ENCODE measurements at regions not wholly inside any gene's neighbourhood (a gene's known extent, or its start where the extent isn't known, plus 50 kb on each side); places are given as distances from the start of the nearest gene placed in this dataset.

GRCh38 chr1:243980471-243980870, 70.6 kb upstream of the ZBTB18 start:
- peaks cover 9% of the 10 kb centered on the region for H3K4me1 ChIP-seq (ENCODE audit: insufficient read depth, low read length)
- DNase-seq (ENCODE audit: insufficient read length, low spot score, missing footprints): no peak
- no peak overlapping the region for H2AFZ ChIP-seq (ENCODE audit: low read length)
- H3K36me3 ChIP-seq (ENCODE audit: insufficient read depth, low read length): no peaks in the 10 kb centered on the region
- H3K27me3 ChIP-seq (ENCODE audit: insufficient read depth, low read length): peaks cover 9% of the 10 kb centered on the region
- H3K79me2 ChIP-seq (ENCODE audit: insufficient read depth, low read length): no peaks in the 10 kb centered on the region
- no peaks in the 10 kb centered on the region for H4K20me1 ChIP-seq (ENCODE audit: insufficient read depth, low read length)
- H3K27ac ChIP-seq (ENCODE audit: low read depth, low read length): no peak overlapping the region
- no peaks in the 10 kb centered on the region for H3K9me3 ChIP-seq (ENCODE audit: low read depth, low read length)
- H3K4me3 ChIP-seq (ENCODE audit: insufficient read depth, low read length): no peak overlapping the region
- TF ChIP-seq CTCF (IDR thresholded peaks at IDR 0.05; ENCODE audit: extremely low read depth, low read depth, low read length): no peak
- no peak overlapping the region for H3K4me2 ChIP-seq (ENCODE audit: insufficient read depth, low read length)

- no peak for DNase-seq (ENCODE audit: insufficient read length, low spot score, missing footprints)
- TF ChIP-seq CTCF (IDR thresholded peaks at IDR 0.05; ENCODE audit: extremely low read depth, low read depth, low read length): no peak
- H2AFZ ChIP-seq (ENCODE audit: low read length): no peak overlapping the region
- H4K20me1 ChIP-seq (ENCODE audit: insufficient read depth, low read length): no peaks in the 10 kb centered on the region
- H3K4me2 ChIP-seq (ENCODE audit: insufficient read depth, low read length): no peak overlapping the region
- H3K36me3 ChIP-seq (ENCODE audit: insufficient read depth, low read length): no peaks in the 10 kb centered on the region
- peaks cover 9% of the 10 kb centered on the region for H3K27me3 ChIP-seq (ENCODE audit: insufficient read depth, low read length)
- H3K4me1 ChIP-seq (ENCODE audit: insufficient read depth, low read length): peaks cover 9% of the 10 kb centered on the region
- no peaks in the 10 kb centered on the region for H3K9me3 ChIP-seq (ENCODE audit: low read depth, low read length)
- H3K4me3 ChIP-seq (ENCODE audit: insufficient read depth, low read length): no peak overlapping the region
- H3K27ac ChIP-seq (ENCODE audit: low read depth, low read length): no peak overlapping the region
- no peaks in the 10 kb centered on the region for H3K79me2 ChIP-seq (ENCODE audit: insufficient read depth, low read length)
These were observed 71.0 kb upstream of the ZBTB18 start for GRCh38 chr1:243980071-243980470.

GRCh38 chr1:243979396-243979795, 71.7 kb upstream of the ZBTB18 start:
- H3K36me3 ChIP-seq (ENCODE audit: insufficient read depth, low read length): no peaks in the 10 kb centered on the region
- no peak overlapping the region for H3K4me2 ChIP-seq (ENCODE audit: insufficient read depth, low read length)
- no peaks in the 10 kb centered on the region for H4K20me1 ChIP-seq (ENCODE audit: insufficient read depth, low read length)
- no peaks in the 10 kb centered on the region for H3K79me2 ChIP-seq (ENCODE audit: insufficient read depth, low read length)
- no peak for TF ChIP-seq CTCF (IDR thresholded peaks at IDR 0.05; ENCODE audit: extremely low read depth, low read depth, low read length)
- DNase-seq (ENCODE audit: insufficient read length, low spot score, missing footprints): no peak
- no peak overlapping the region for H3K4me3 ChIP-seq (ENCODE audit: insufficient read depth, low read length)
- H3K27me3 ChIP-seq (ENCODE audit: insufficient read depth, low read length): peaks cover 9% of the 10 kb centered on the region
- peaks cover 9% of the 10 kb centered on the region for H3K4me1 ChIP-seq (ENCODE audit: insufficient read depth, low read length)
- H3K27ac ChIP-seq (ENCODE audit: low read depth, low read length): no peak overlapping the region
- H2AFZ ChIP-seq (ENCODE audit: low read length): no peak overlapping the region
- no peaks in the 10 kb centered on the region for H3K9me3 ChIP-seq (ENCODE audit: low read depth, low read length)

- no peaks in the 10 kb centered on the region for H4K20me1 ChIP-seq (ENCODE audit: insufficient read depth, low read length)
- H3K27ac ChIP-seq (ENCODE audit: low read depth, low read length): no peak overlapping the region
- H3K36me3 ChIP-seq (ENCODE audit: insufficient read depth, low read length): no peaks in the 10 kb centered on the region
- TF ChIP-seq CTCF (IDR thresholded peaks at IDR 0.05; ENCODE audit: extremely low read depth, low read depth, low read length): no peak
- no peak overlapping the region for H2AFZ ChIP-seq (ENCODE audit: low read length)
- H3K4me2 ChIP-seq (ENCODE audit: insufficient read depth, low read length): peak overlapping the region; percentile 45
- H3K4me3 ChIP-seq (ENCODE audit: insufficient read depth, low read length): no peak overlapping the region
- no peaks in the 10 kb centered on the region for H3K79me2 ChIP-seq (ENCODE audit: insufficient read depth, low read length)
- no peaks in the 10 kb centered on the region for H3K9me3 ChIP-seq (ENCODE audit: low read depth, low read length)
- H3K27me3 ChIP-seq (ENCODE audit: insufficient read depth, low read length): peaks cover 9% of the 10 kb centered on the region
- H3K4me1 ChIP-seq (ENCODE audit: insufficient read depth, low read length): peaks cover 9% of the 10 kb centered on the region
- no peak for DNase-seq (ENCODE audit: insufficient read length, low spot score, missing footprints)
These were observed 74.0 kb upstream of the ZBTB18 start for GRCh38 chr1:243977094-243977493.

All from osteoblast (primary cell).